Occipital lobe (tissue), 2 donors: ENCODE measurements at regions not wholly inside any gene's neighbourhood (a gene's known extent, or its start where the extent isn't known, plus 50 kb on each side); places are given as distances from the start of the nearest gene placed in this dataset. TPM values are rescaled to one million over a fixed set of nuclear protein-coding genes. Genes with fewer than 3 reads are reported as not detected.

Experiments used
- DNase-seq: peaks from one replicate; lab custom pipeline; 2025; lab: John Stamatoyannopoulos, UW
- small RNA-seq: library from RNA; depleted of rRNA; stranded (forward); fragments of <200 nt; gene quantifications from one replicate; pipeline ENCODE3, GENCODE V24; 2014

DNA sequence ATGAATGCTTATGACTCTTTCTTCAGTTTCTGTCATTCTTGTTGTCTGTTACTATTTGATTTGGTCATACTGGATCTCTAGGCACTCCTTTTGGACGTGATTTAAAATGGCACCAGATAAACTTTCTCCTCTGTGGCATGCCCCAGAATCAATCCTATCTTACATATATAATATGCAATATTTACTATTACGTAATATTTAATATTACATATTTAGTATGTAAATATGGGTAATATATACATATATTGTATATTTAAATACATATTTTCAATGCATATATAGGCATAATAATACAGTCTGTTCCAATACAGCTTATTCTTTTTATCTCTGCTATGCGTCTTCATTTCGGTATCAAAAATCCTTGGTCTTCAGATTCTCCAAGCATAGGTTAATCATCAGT is 104.4 kb upstream of the PRR20A start:
- no peak for DNase-seq

GRCh38 chr13:57044910-57045309 is 95.8 kb upstream of the PRR20A start:
- no peak for DNase-seq

- no peak for DNase-seq
Observed at GRCh38 chr13:57045826-57046546, 94.7 kb upstream of the PRR20A start.

DNA sequence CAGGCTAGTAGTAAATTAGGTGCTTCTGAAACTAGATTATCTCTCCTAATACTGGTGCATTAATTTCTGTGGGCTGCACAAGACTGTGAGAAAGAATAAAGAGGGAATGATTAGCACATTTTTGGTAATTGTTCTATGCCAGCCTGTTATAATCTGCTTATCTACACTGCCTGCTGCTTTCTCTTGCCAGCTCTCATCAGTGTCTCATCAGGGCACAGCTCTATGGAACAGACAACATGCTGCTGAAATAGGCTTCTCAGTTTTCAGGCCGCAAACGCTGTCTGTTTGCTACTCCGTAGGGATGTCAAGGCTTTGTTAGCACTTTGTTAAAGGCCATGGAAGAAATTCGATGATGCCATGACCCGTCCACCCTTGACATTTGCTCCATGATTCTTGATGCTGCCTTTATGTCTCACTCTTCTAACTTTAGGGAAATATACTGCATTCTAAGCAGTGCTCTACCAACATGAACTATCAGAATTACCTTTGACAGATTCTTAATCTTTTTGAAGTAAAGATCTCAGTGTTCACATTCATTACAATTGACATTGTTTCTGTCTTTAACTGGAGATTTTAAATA is 84.0 kb upstream of the PRR20A start:
- no peak for DNase-seq

DNA sequence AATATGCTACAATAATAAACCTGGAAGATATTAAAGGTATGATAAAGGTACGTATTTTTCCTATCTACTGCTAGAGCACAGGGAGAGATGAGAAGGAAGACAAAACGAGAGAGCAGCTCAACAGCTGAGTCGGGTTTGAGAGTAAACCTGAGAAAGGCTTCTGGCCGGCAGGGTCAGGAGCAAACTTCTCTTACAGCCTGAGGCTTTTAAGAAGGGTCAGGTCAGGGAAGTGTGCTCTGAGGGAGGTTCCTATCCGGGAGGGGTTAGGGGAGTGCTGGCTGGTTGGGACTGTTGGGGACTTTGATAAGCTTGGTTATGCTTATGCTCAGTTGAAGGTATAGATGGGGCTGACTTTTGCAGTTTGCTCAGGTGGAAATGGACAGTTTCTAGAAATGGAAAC is 77.7 kb upstream of the PRR20A start:
- no peak for DNase-seq

DNA sequence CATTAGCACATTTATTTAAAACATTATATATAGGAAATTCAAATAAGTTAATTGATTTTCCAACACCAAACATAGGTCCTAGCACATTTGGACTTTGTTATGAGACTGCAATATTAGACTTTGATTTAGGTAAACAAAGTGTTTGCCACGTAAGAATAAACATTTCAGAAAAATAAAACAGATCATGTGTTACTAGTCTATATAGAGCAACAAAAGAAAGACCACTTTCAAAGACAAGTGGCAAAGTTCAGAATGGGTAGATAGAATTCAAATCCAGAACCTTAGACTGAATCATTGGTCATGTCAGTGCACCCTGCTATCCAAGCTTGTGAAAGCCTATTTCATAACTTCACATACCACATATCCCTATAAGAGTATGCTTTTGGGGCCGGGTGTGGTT is 66.7 kb upstream of the PRR20A start:
- DNase-seq: no peak

GRCh38 chr13:57075588-57075987 is 65.1 kb upstream of the PRR20A start:
- DNase-seq: no peak

DNA sequence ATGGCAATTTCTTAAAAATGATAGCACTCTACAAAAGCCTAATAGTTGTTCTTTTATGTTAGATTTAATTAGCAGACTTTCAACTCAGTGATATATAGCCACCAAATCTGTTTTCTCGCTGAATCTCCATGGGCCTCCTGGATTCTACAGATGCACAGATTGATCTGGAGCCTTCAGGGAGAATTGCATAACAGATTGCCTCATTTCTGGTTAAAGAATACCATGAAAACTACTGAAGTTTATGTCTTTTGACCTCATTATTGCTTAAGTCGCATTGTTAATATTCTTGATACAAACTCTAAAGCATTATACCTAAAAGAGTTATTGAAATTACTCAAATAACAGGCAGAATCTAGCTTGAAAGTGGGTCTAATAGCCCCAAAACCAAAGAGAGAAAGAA is 53.7 kb upstream of the PRR20A start:
- DNase-seq: no peak

Small RNA genes in the stretch of these regions (small RNA-seq; reads per million reads assigned to genes)
- gene MIR5007 (not detected), gene RF02271 (not detected)
